ENCODE measurements at regions not wholly inside any gene's neighbourhood (a gene's known extent, or its start where the extent isn't known, plus 50 kb on each side); places are given as distances from the start of the nearest gene placed in this dataset.
"Not testable (repeated sequence)": the region's sequence is repeated elsewhere in the genome, so short reads cannot be mapped to it uniquely, and the experiment has no call there.

GRCh38 chr10:108567899-108568752 is 1355.2 kb downstream of the XPNPEP1 start:
- DNase-seq: no peak

- DNase-seq: no peak
These were observed 1356.8 kb downstream of the XPNPEP1 start for GRCh38 chr10:108566316-108567107.

GRCh38 chr10:108562105-108562504 is 1361.2 kb downstream of the XPNPEP1 start:
- DNase-seq: no peak

GRCh38 chr10:108561649-108562048 is 1361.7 kb downstream of the XPNPEP1 start:
- no peak for DNase-seq

GRCh38 chr10:108560488-108560887 is 1362.8 kb downstream of the XPNPEP1 start:
- no peak for DNase-seq

GRCh38 chr10:108556186-108556585 is 1367.1 kb downstream of the XPNPEP1 start:
- no peak for DNase-seq

GRCh38 chr10:108545921-108546320 is 1377.4 kb downstream of the XPNPEP1 start:
- DNase-seq: peak; percentile 4

- DNase-seq: peak; percentile 47
These were observed 1378.7 kb downstream of the XPNPEP1 start for GRCh38 chr10:108544500-108545120.

GRCh38 chr10:108533551-108533950 is 1369.0 kb upstream of the SORCS1 start:
- not testable (repeated sequence) for DNase-seq

GRCh38 chr10:108523016-108523800 is 1358.7 kb upstream of the SORCS1 start:
- DNase-seq: no peak

GRCh38 chr10:108521827-108522492 is 1357.5 kb upstream of the SORCS1 start:
- no peak for DNase-seq

GRCh38 chr10:108515821-108516220 is 1351.3 kb upstream of the SORCS1 start:
- DNase-seq: no peak

GRCh38 chr10:108500396-108500795 is 1335.9 kb upstream of the SORCS1 start:
- no peak for DNase-seq

- no peak for DNase-seq
These were observed 1331.6 kb upstream of the SORCS1 start for GRCh38 chr10:108496106-108496505.

GRCh38 chr10:108490944-108491343 is 1326.4 kb upstream of the SORCS1 start:
- no peak for DNase-seq

GRCh38 chr10:108471420-108471819 is 1306.9 kb upstream of the SORCS1 start:
- DNase-seq: no peak

GRCh38 chr10:108469940-108470339 is 1305.4 kb upstream of the SORCS1 start:
- peak; percentile 60 for DNase-seq

GRCh38 chr10:108465871-108466641 is 1301.5 kb upstream of the SORCS1 start:
- DNase-seq: peak; percentile 13

GRCh38 chr10:108462005-108462404 is 1297.5 kb upstream of the SORCS1 start:
- peak; percentile 62 for DNase-seq

GRCh38 chr10:108454793-108455192 is 1290.3 kb upstream of the SORCS1 start:
- DNase-seq: no peak

GRCh38 chr10:108454224-108454623 is 1289.7 kb upstream of the SORCS1 start:
- DNase-seq: no peak

Measured in inflammatory macrophage treated with lipopolysaccharide for 4 hours (primary cell).